IMR-90 (cell line): ENCODE measurements at regions not wholly inside any gene's neighbourhood (a gene's known extent, or its start where the extent isn't known, plus 50 kb on each side); places are given as distances from the start of the nearest gene placed in this dataset.

ENCODE experiments used
- ATAC-seq: fragments of 200-7000 bp; cut with Tn5 transposase; 2 replicates; pipeline ENCODE4 v1.9.1; 2020; ENCODE audit warnings: low read depth, mild to moderate bottlenecking, moderate library complexity
- BruUV-seq: library from RNA; stranded (reverse); fragments of 400-500 nt; replicated peaks from 2 replicates; lab custom pipeline; 2021; lab: Mats Ljungman, UMichigan
- CTCF ChIA-PET: fragments of 300-600 bp; formaldehyde crosslinking; extraction: SDS; loops from one replicate; lab custom pipeline; 2021; ENCODE audit warnings: antibody characterized with exemption; lab: Yijun Ruan, JAX
- POLR2A ChIA-PET: fragments of 300-600 bp; sonication (Branson Sonifier 250); formaldehyde crosslinking; loops from one replicate; lab custom pipeline; 2022; ENCODE audit warnings: antibody characterized with exemption; ENCODE audit not compliant: unreplicated experiment; lab: Charles Lee
- DNase-seq: peaks from one replicate; pipeline ENCODE4 v3.0.0; 2013
- H2AFZ ChIP-seq: replicated peaks from 2 replicates; pipeline ENCODE3; 2013; ENCODE audit warnings: low read length, mild to moderate bottlenecking; ENCODE audit not compliant: poor library complexity
- H2AK5ac ChIP-seq: 2 replicates; pipeline ENCODE4 v1.6.1; 2013; ENCODE audit warnings: low read depth, low read length, inconsistent platforms
- H2AK9ac ChIP-seq: replicated peaks from 2 replicates; pipeline ENCODE3; 2013; ENCODE audit warnings: mild to moderate bottlenecking, low read depth, low read length, moderate library complexity; ENCODE audit not compliant: poor library complexity
- H2BK120ac ChIP-seq: 2 replicates; pipeline ENCODE4 v1.6.1; 2013; ENCODE audit warnings: low read depth, low read length, inconsistent platforms
- H2BK15ac ChIP-seq: 3 replicates; pipeline ENCODE4 v1.6.1; 2013; ENCODE audit warnings: low read depth, low read length, inconsistent platforms
- H2BK20ac ChIP-seq: 2 replicates; pipeline ENCODE4 v1.6.1; 2013; ENCODE audit warnings: low read depth, mild to moderate bottlenecking, inconsistent platforms, low read length, moderate library complexity
- H2BK5ac ChIP-seq: 2 replicates; pipeline ENCODE4 v1.6.1; 2013; ENCODE audit warnings: mild to moderate bottlenecking, low read depth, low read length, inconsistent platforms; ENCODE audit not compliant: poor library complexity, severe bottlenecking
- H3K14ac ChIP-seq: replicated peaks from 2 replicates; pipeline ENCODE4 v1.6.1; 2013; ENCODE audit warnings: low read depth, low read length, inconsistent platforms
- H3K18ac ChIP-seq: 2 replicates; pipeline ENCODE4 v1.6.1; 2013; ENCODE audit warnings: low read depth, low read length, control low read depth
- H3K23ac ChIP-seq: 2 replicates; pipeline ENCODE4 v1.6.1; 2013; ENCODE audit warnings: low read depth, low read length, inconsistent platforms
- H3K27ac ChIP-seq: 2 replicates; pipeline ENCODE4 v1.5.1; 2013; ENCODE audit warnings: mild to moderate bottlenecking, control low read depth, low read length; ENCODE audit not compliant: insufficient read depth
- H3K27me3 ChIP-seq: 2 replicates; pipeline ENCODE4 v1.6.1; 2013; ENCODE audit warnings: low read length; ENCODE audit not compliant: control insufficient read depth, insufficient read depth
- H3K36me3 ChIP-seq: 2 replicates; pipeline ENCODE4 v1.6.1; 2013; ENCODE audit warnings: low read length, mixed read lengths; ENCODE audit not compliant: control insufficient read depth, insufficient read depth
- H3K4ac ChIP-seq: 2 replicates; pipeline ENCODE4 v1.6.1; 2013; ENCODE audit warnings: low read depth, low read length, inconsistent platforms
- H3K4me1 ChIP-seq: 2 replicates; pipeline ENCODE4 v1.6.1; 2013; ENCODE audit warnings: low read length, mixed read lengths; ENCODE audit not compliant: control insufficient read depth, insufficient read depth
- H3K4me2 ChIP-seq: 2 replicates; pipeline ENCODE4 v1.6.1; 2013; ENCODE audit warnings: low read depth, mild to moderate bottlenecking, control low read depth, low read length, moderate library complexity
- H3K4me3 ChIP-seq: 2 replicates; pipeline ENCODE4 v1.5.1; 2013; ENCODE audit warnings: low read depth, mild to moderate bottlenecking, control low read depth, low read length, moderate library complexity; ENCODE audit not compliant: insufficient read depth
- H3K56ac ChIP-seq: 2 replicates; pipeline ENCODE4 v1.6.1; 2013; ENCODE audit warnings: low read length, inconsistent platforms; ENCODE audit not compliant: insufficient read depth; ENCODE audit errors: extremely low read depth
- H3K79me1 ChIP-seq, 2 experiments: 2 replicates each; pipeline ENCODE4 v1.6.1; 2013; ENCODE audit warnings: low read length in 2 of 2, inconsistent platforms in 1 of 2, low read depth in 1 of 2
- H3K9ac ChIP-seq: 2 replicates; pipeline ENCODE4 v1.6.1; 2013; ENCODE audit warnings: low read depth, low read length, control low read depth
- H3K9me1 ChIP-seq: 2 replicates; pipeline ENCODE4 v1.6.1; 2013; ENCODE audit warnings: low read length, inconsistent platforms; ENCODE audit not compliant: insufficient read depth
- H3K9me3 ChIP-seq: 2 replicates; pipeline ENCODE4 v1.6.1; 2013; ENCODE audit warnings: low read length; ENCODE audit not compliant: control insufficient read depth, insufficient read depth
- H4K20me1 ChIP-seq: 2 replicates; pipeline ENCODE4 v1.6.1; 2013; ENCODE audit warnings: low read length, inconsistent platforms; ENCODE audit not compliant: insufficient read depth
- H4K5ac ChIP-seq: 2 replicates; pipeline ENCODE4 v1.6.1; 2013; ENCODE audit warnings: mild to moderate bottlenecking, low read depth, low read length, control low read depth
- H4K8ac ChIP-seq, 2 experiments: 2 replicates each; pipeline ENCODE4 v1.6.1; 2013; ENCODE audit warnings: low read depth in 2 of 2, low read length in 2 of 2, control low read depth in 1 of 2, inconsistent platforms in 1 of 2
- H4K91ac ChIP-seq: 2 replicates; pipeline ENCODE4 v1.6.1; 2013; ENCODE audit warnings: low read depth, low read length, inconsistent platforms; ENCODE audit not compliant: insufficient read depth
- CEBPB ChIP-seq: IDR thresholded peaks from 2 replicates; pipeline ENCODE4 v1.6.1; 2012; ENCODE audit warnings: low read depth, low read length, improper control_type of control experiment
- CHD1 ChIP-seq: IDR thresholded peaks from 2 replicates; pipeline ENCODE4 v1.6.1; 2012; ENCODE audit warnings: low read depth, low read length, improper control_type of control experiment
- FOS ChIP-seq: fragments of 150-350 bp; IDR thresholded peaks from 2 replicates; pipeline ENCODE4 v1.6.1; 2016; ENCODE audit warnings: low read depth, low read length
- MAFK ChIP-seq: IDR thresholded peaks from 2 replicates; pipeline ENCODE4 v1.6.1; 2012; ENCODE audit warnings: low read depth, low read length, improper control_type of control experiment
- MAZ ChIP-seq: IDR thresholded peaks from 2 replicates; pipeline ENCODE4 v1.6.1; 2012; ENCODE audit warnings: low read depth, mild to moderate bottlenecking, low read length, improper control_type of control experiment, moderate library complexity, borderline replicate concordance
- MXI1 ChIP-seq: IDR thresholded peaks from 2 replicates; pipeline ENCODE4 v1.6.1; 2012; ENCODE audit warnings: low read depth, mild to moderate bottlenecking, low read length, moderate library complexity, borderline replicate concordance
- NFE2L2 ChIP-seq: fragments of 150-350 bp; IDR thresholded peaks from 2 replicates; pipeline ENCODE4 v1.6.1; 2016; ENCODE audit warnings: low read depth, mild to moderate bottlenecking, low read length
- POLR2A ChIP-seq: IDR thresholded peaks from 2 replicates; pipeline ENCODE4 v1.6.1; 2012; ENCODE audit warnings: mild to moderate bottlenecking, low read depth, low read length
- RAD21 ChIP-seq: IDR thresholded peaks from 2 replicates; pipeline ENCODE4 v1.6.1; 2012; ENCODE audit warnings: low read length, improper control_type of control experiment
- RCOR1 ChIP-seq: IDR thresholded peaks from 2 replicates; pipeline ENCODE4 v1.6.1; 2012; ENCODE audit warnings: mild to moderate bottlenecking, low read length, improper control_type of control experiment; ENCODE audit not compliant: insufficient replicate concordance
- RFX5 ChIP-seq: IDR thresholded peaks from 2 replicates; pipeline ENCODE4 v1.8.0; 2012; ENCODE audit warnings: low read depth, mild to moderate bottlenecking, low read length, moderate library complexity
- SMC3 ChIP-seq: fragments of 150-350 bp; IDR thresholded peaks from 2 replicates; pipeline ENCODE4 v1.6.1; 2016; ENCODE audit warnings: low read depth, mild to moderate bottlenecking, antibody characterized with exemption, low read length, moderate library complexity
- dilution Hi-C: fragments of 300-500 bp; cut with HindIII; formaldehyde crosslinking; loops from one replicate; pipeline ENCODE4 v1.14.3; 2018; ENCODE audit warnings: low sequenced_read_pairs; ENCODE audit not compliant: unreplicated experiment
- in situ Hi-C: fragments of 300-500 bp; cut with MboI; formaldehyde crosslinking; loops from 3 replicates; pipeline ENCODE4 v1.14.3; 2019; ENCODE audit warnings: low sequenced_read_pairs, inconsistent platforms, mixed read lengths
- intact Hi-C: fragments of 100-400 bp; cut with micrococcal nuclease; formaldehyde crosslinking; loops from 2 replicates; pipeline ENCODE4 v1.10.0; 2022
- TF ChIP-seq, protein P1 (sequence below): fragments of 150-350 bp; IDR thresholded peaks from 2 replicates; pipeline ENCODE4 v1.6.1; 2017; ENCODE audit warnings: mild to moderate bottlenecking, antibody characterized with exemption, low read length, low read depth
- TF ChIP-seq, protein P2 (sequence below): conservative IDR thresholded peaks from 2 replicates; pipeline ENCODE4 v1.5.1; 2012; ENCODE audit warnings: mild to moderate bottlenecking, low read depth, low read length, improper control_type of control experiment

DNA sequence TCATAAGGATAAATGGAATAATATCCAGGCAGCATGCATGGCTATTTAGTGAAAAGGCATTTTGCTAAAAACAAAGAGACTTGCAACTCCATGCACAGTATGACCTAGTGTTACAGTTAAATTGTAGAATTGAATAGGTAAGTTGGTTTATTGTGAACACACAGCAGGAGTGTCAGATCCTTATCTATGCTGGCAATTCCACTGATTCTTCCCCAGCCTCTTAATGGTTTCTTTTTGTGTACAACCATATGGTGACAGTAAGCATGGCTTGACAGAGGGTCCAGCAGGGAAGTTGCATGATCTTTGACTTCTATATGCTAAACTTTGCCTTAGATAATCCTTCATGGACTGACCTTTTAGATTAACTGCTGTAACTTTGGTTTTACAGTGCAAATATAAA, 936.6 kb upstream of the EPHA5 start:
- Histone ChIP-seq H2AK9ac (no peak overlapping the region), H3K9me1 (no peaks in the 10 kb centered on the region), H2AK5ac (no peak overlapping the region), H2BK5ac (no peak overlapping the region), H3K27me3 (no peaks in the 10 kb centered on the region), H3K4me3 (no peak overlapping the region), H3K56ac (no peak overlapping the region), H3K4me1 (no peaks in the 10 kb centered on the region), H2BK120ac (no peak overlapping the region), H3K79me1 (no peaks in the 10 kb centered on the region), H3K36me3 (no peaks in the 10 kb centered on the region), H2AFZ (no peak overlapping the region), H2BK15ac (no peak overlapping the region), H3K4ac (no peak overlapping the region), H4K20me1 (no peaks in the 10 kb centered on the region), H3K23ac (no peak overlapping the region), H4K8ac (no peak overlapping the region), H3K27ac (no peak overlapping the region), H3K14ac (no peak overlapping the region), H4K5ac (no peak overlapping the region), H2BK20ac (no peak overlapping the region), H3K9me3 (no peaks in the 10 kb centered on the region), H4K91ac (no peak overlapping the region), H3K4me2 (no peak overlapping the region), H3K18ac (no peak overlapping the region), H3K9ac (no peak overlapping the region)
- DNase-seq (no peak), ATAC-seq (no peak)
- BruUV-seq: no TSS peak
- CTCF ChIA-PET: no interaction called here
- dilution Hi-C loops (no loop called here), in situ Hi-C loops (no loop called here), intact Hi-C loops (no loop called here)
- TF ChIP-seq CHD1 (no peak), RAD21 (no peak), MXI1 (no peak), RFX5 (no peak), MAZ (no peak), SMC3 (no peak), FOS (no peak), MAFK (no peak), POLR2A (no peak), NFE2L2 (no peak), CEBPB (no peak), RCOR1 (no peak)
- TF ChIP-seq, protein P1, sequence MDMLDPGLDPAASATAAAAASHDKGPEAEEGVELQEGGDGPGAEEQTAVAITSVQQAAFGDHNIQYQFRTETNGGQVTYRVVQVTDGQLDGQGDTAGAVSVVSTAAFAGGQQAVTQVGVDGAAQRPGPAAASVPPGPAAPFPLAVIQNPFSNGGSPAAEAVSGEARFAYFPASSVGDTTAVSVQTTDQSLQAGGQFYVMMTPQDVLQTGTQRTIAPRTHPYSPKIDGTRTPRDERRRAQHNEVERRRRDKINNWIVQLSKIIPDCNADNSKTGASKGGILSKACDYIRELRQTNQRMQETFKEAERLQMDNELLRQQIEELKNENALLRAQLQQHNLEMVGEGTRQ: no peak
- TF ChIP-seq, protein P2, sequence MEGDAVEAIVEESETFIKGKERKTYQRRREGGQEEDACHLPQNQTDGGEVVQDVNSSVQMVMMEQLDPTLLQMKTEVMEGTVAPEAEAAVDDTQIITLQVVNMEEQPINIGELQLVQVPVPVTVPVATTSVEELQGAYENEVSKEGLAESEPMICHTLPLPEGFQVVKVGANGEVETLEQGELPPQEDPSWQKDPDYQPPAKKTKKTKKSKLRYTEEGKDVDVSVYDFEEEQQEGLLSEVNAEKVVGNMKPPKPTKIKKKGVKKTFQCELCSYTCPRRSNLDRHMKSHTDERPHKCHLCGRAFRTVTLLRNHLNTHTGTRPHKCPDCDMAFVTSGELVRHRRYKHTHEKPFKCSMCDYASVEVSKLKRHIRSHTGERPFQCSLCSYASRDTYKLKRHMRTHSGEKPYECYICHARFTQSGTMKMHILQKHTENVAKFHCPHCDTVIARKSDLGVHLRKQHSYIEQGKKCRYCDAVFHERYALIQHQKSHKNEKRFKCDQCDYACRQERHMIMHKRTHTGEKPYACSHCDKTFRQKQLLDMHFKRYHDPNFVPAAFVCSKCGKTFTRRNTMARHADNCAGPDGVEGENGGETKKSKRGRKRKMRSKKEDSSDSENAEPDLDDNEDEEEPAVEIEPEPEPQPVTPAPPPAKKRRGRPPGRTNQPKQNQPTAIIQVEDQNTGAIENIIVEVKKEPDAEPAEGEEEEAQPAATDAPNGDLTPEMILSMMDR: no peak
- POLR2A ChIA-PET: no interaction called here
